ENCODE measurements at regions not wholly inside any gene's neighbourhood (a gene's known extent, or its start where the extent isn't known, plus 50 kb on each side); places are given as distances from the start of the nearest gene placed in this dataset. TPM values are rescaled to one million over a fixed set of nuclear protein-coding genes. Genes with fewer than 3 reads are reported as not detected.

GRCh38 chr6:148289153-148289552 lies 53.5 kb upstream of the SASH1 start:
- no peak overlapping the region for H3K4me3 ChIP-seq (ENCODE audit: low read depth, low read length)
- no peak for DNase-seq (ENCODE audit: low read depth)
- no peak for TF ChIP-seq CTCF (IDR thresholded peaks at IDR 0.05; ENCODE audit: insufficient read depth, low read depth, low read length)

GRCh38 chr6:148291876-148292275 lies 50.8 kb upstream of the SASH1 start:
- DNase-seq (ENCODE audit: low read depth) = no peak
- H3K4me3 ChIP-seq (ENCODE audit: low read depth, low read length) = no peak overlapping the region
- no peak for TF ChIP-seq CTCF (IDR thresholded peaks at IDR 0.05; ENCODE audit: insufficient read depth, low read depth, low read length)

Small RNAs in the stretch of these regions (small RNA-seq; reads per million reads assigned to genes)
- not detected for gene RNU6-1222P
